RWPE1 (cell line): ENCODE measurements at regions not wholly inside any gene's neighbourhood (a gene's known extent, or its start where the extent isn't known, plus 50 kb on each side); places are given as distances from the start of the nearest gene placed in this dataset.

Source experiments
- CTCF ChIA-PET: fragments of 350-600 bp; sonication (Branson Sonifier 250); formaldehyde crosslinking; extraction: SDS; loops from one replicate; lab custom pipeline; 2021; lab: Yijun Ruan, JAX
- POLR2A ChIA-PET: fragments of 400-600 bp; formaldehyde crosslinking; extraction: SDS; loops from one replicate; lab custom pipeline; 2020; ENCODE audit warnings: antibody characterized with exemption; ENCODE audit not compliant: low non-redundant PET; lab: Yijun Ruan, JAX
- DNase-seq: peaks from one replicate; pipeline ENCODE4 v3.0.0; 2012; ENCODE audit warnings: low spot score
- H3K27ac ChIP-seq: fragments of 450-650 bp; 2 replicates; pipeline ENCODE4 v1.5.1; 2017
- CTCF ChIP-seq: fragments of 450-650 bp; conservative IDR thresholded peaks from 2 replicates; pipeline ENCODE4 v1.5.1; 2017; ENCODE audit warnings: low read depth, mild to moderate bottlenecking

GRCh38 chr7:153247926-153248325 is 488.4 kb downstream of the ACTR3B start:
- no peak overlapping the region for H3K27ac ChIP-seq
- POLR2A ChIA-PET = no interaction called here
- CTCF ChIA-PET = no interaction called here
- no peak for TF ChIP-seq CTCF
- DNase-seq = no peak

- TF ChIP-seq CTCF = no peak
- CTCF ChIA-PET = no interaction called here
- POLR2A ChIA-PET = no interaction called here
- H3K27ac ChIP-seq = no peak overlapping the region
- no peak for DNase-seq
Observed at GRCh38 chr7:153258686-153259085, 499.1 kb downstream of the ACTR3B start.

- DNase-seq = no peak
- ChIA-PET CTCF (no interaction called here), POLR2A (no interaction called here)
- no peak for TF ChIP-seq CTCF
- H3K27ac ChIP-seq = no peak overlapping the region
Observed at GRCh38 chr7:153276394-153276793, 516.8 kb downstream of the ACTR3B start.

GRCh38 chr7:153286763-153287162 is 527.2 kb downstream of the ACTR3B start:
- no peak overlapping the region for H3K27ac ChIP-seq
- ChIA-PET POLR2A (no interaction called here), CTCF (interaction anchor here (0.6 kb wide), 1 partner anchor 27 kb away, joined by 8 read pairs; no protein-coding TSS in a partner anchor)
- DNase-seq = no peak
- TF ChIP-seq CTCF = no peak

- POLR2A ChIA-PET = no interaction called here
- H3K27ac ChIP-seq = no peak overlapping the region
- no peak for TF ChIP-seq CTCF
- DNase-seq = no peak
- CTCF ChIA-PET = no interaction called here
Observed at GRCh38 chr7:153290066-153290465, 530.5 kb downstream of the ACTR3B start.

GRCh38 chr7:153297141-153297540 is 537.6 kb downstream of the ACTR3B start:
- TF ChIP-seq CTCF = no peak
- ChIA-PET POLR2A (no interaction called here), CTCF (no interaction called here)
- no peak overlapping the region for H3K27ac ChIP-seq
- DNase-seq = no peak

GRCh38 chr7:153301936-153302335 is 542.4 kb downstream of the ACTR3B start:
- DNase-seq = no peak
- POLR2A ChIA-PET = no interaction called here
- no peak for TF ChIP-seq CTCF
- no peak overlapping the region for H3K27ac ChIP-seq
- CTCF ChIA-PET = no interaction called here
